PC-9 (cell line): ENCODE measurements at regions not wholly inside any gene's neighbourhood (a gene's known extent, or its start where the extent isn't known, plus 50 kb on each side); places are given as distances from the start of the nearest gene placed in this dataset.

Experiments
- BruUV-seq: library from RNA; stranded (reverse); fragments of 400-500 nt; replicated peaks from 2 replicates; lab custom pipeline; 2021; lab: Mats Ljungman, UMichigan
- CTCF ChIA-PET: fragments of 300-600 bp; sonication (Branson Sonifier 250); formaldehyde crosslinking; loops from one replicate; lab custom pipeline; 2022; ENCODE audit warnings: antibody characterized with exemption; lab: Charles Lee
- POLR2A ChIA-PET: fragments of 300-600 bp; sonication (Branson Sonifier 250); formaldehyde crosslinking; loops from one replicate; lab custom pipeline; 2022; ENCODE audit warnings: antibody characterized with exemption; ENCODE audit not compliant: unreplicated experiment; lab: Charles Lee
- DNase-seq, 2 experiments: peaks; one replicate each; pipeline versions ENCODE4 v3.0.0 to v3.0.0-alpha.2; 2015 to 2022; ENCODE audit warnings: mixed read lengths in 1 of 2
- H2AFZ ChIP-seq: fragments of 200-600 bp; sonication (generic); 2 replicates; pipeline ENCODE4 v1.8.1; 2017; ENCODE audit warnings: antibody characterized with exemption
- H3F3A ChIP-seq: fragments of 200-600 bp; sonication (generic); 2 replicates; pipeline ENCODE4 v1.8.1; 2017; ENCODE audit warnings: antibody characterized with exemption, mild to moderate bottlenecking, low read depth; ENCODE audit not compliant: insufficient read depth
- H3K27ac ChIP-seq: fragments of 200-600 bp; sonication (generic); 2 replicates; pipeline ENCODE4 v1.6.1; 2016; ENCODE audit warnings: mixed run types
- H3K27me3 ChIP-seq: fragments of 200-600 bp; sonication (generic); 2 replicates; pipeline ENCODE4 v1.6.1; 2016; ENCODE audit warnings: low read depth, mixed run types; ENCODE audit not compliant: insufficient read depth
- H3K36me3 ChIP-seq: fragments of 200-600 bp; sonication (generic); 2 replicates; pipeline ENCODE4 v1.6.1; 2016; ENCODE audit warnings: low read depth, mixed run types
- H3K4me1 ChIP-seq: fragments of 200-600 bp; sonication (generic); replicated peaks from 2 replicates; pipeline ENCODE4 v1.6.1; 2016; ENCODE audit warnings: mixed run types; ENCODE audit not compliant: insufficient read depth
- H3K4me2 ChIP-seq: fragments of 200-600 bp; sonication (generic); 2 replicates; pipeline ENCODE4 v1.6.1; 2017; ENCODE audit warnings: mixed run types
- H3K4me3 ChIP-seq: fragments of 200-600 bp; sonication (generic); 2 replicates; pipeline ENCODE4 v1.6.1; 2016; ENCODE audit warnings: mixed run types
- H3K79me2 ChIP-seq: fragments of 200-600 bp; sonication (generic); 2 replicates; pipeline ENCODE4 v1.6.1; 2017; ENCODE audit warnings: low read depth, mixed run types
- H3K9me2 ChIP-seq: fragments of 200-600 bp; sonication (generic); 2 replicates; pipeline ENCODE4 v1.8.1; 2017; ENCODE audit warnings: mild to moderate bottlenecking; ENCODE audit not compliant: insufficient read depth
- H3K9me3 ChIP-seq: fragments of 200-600 bp; sonication (generic); 2 replicates; pipeline ENCODE4 v1.8.1; 2016; ENCODE audit warnings: low read depth; ENCODE audit not compliant: insufficient read depth
- H4K20me1 ChIP-seq: fragments of 200-600 bp; sonication (generic); 2 replicates; pipeline ENCODE4 v1.8.1; 2017; ENCODE audit not compliant: insufficient read depth
- EZH2 ChIP-seq: fragments of 200-600 bp; sonication (generic); IDR thresholded peaks from 2 replicates; pipeline ENCODE4 v1.8.0; 2017; ENCODE audit warnings: antibody characterized with exemption, low read depth
- intact Hi-C: fragments of 100-400 bp; cut with micrococcal nuclease; formaldehyde crosslinking; loops from one replicate; pipeline ENCODE4 v1.10.0; 2022; ENCODE audit not compliant: unreplicated experiment
- TF ChIP-seq, protein P1 (sequence below): fragments of 200-600 bp; sonication (generic); conservative IDR thresholded peaks from 2 replicates; pipeline ENCODE4 v1.6.1; 2017; ENCODE audit warnings: mixed run types, antibody characterized with exemption, mild to moderate bottlenecking, moderate library complexity

DNA sequence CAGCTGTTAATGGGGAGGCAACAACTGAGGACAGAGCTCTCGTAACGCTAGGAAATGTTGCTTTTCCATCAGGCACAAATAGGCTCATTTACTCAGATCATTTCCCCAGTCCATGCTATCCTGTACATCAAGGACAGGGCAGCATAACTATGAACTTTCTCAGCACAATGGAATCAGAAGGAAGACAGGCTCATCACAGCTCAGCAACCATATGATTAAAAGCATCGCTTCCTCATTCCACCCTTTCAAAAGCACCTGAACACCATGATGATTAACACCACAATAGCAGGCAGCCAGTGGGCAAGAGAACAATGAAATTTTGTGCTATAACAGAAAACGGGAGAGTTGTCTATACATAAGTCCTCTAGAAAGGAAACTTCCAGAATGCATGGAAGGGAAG lies 297.8 kb downstream of the ZNF674 start:
- Histone ChIP-seq H3K36me3 (no peaks in the 10 kb centered on the region), H3K27me3 (no peaks in the 10 kb centered on the region), H3K4me2 (no peak overlapping the region), H2AFZ (no peak overlapping the region), H4K20me1 (no peaks in the 10 kb centered on the region), H3F3A (no peaks in the 10 kb centered on the region), H3K9me3 (no peaks in the 10 kb centered on the region), H3K4me1 (no peaks in the 10 kb centered on the region), H3K27ac (no peak overlapping the region), H3K4me3 (no peak overlapping the region), H3K79me2 (no peaks in the 10 kb centered on the region), H3K9me2 (no peaks in the 10 kb centered on the region)
- TF ChIP-seq, protein P1, sequence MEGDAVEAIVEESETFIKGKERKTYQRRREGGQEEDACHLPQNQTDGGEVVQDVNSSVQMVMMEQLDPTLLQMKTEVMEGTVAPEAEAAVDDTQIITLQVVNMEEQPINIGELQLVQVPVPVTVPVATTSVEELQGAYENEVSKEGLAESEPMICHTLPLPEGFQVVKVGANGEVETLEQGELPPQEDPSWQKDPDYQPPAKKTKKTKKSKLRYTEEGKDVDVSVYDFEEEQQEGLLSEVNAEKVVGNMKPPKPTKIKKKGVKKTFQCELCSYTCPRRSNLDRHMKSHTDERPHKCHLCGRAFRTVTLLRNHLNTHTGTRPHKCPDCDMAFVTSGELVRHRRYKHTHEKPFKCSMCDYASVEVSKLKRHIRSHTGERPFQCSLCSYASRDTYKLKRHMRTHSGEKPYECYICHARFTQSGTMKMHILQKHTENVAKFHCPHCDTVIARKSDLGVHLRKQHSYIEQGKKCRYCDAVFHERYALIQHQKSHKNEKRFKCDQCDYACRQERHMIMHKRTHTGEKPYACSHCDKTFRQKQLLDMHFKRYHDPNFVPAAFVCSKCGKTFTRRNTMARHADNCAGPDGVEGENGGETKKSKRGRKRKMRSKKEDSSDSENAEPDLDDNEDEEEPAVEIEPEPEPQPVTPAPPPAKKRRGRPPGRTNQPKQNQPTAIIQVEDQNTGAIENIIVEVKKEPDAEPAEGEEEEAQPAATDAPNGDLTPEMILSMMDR: no peak
- no peak for TF ChIP-seq EZH2
- ChIA-PET POLR2A (no interaction called here), CTCF (no interaction called here)
- no TSS peak for BruUV-seq
- intact Hi-C loops: no loop called here
- DNase-seq: no peak

DNA sequence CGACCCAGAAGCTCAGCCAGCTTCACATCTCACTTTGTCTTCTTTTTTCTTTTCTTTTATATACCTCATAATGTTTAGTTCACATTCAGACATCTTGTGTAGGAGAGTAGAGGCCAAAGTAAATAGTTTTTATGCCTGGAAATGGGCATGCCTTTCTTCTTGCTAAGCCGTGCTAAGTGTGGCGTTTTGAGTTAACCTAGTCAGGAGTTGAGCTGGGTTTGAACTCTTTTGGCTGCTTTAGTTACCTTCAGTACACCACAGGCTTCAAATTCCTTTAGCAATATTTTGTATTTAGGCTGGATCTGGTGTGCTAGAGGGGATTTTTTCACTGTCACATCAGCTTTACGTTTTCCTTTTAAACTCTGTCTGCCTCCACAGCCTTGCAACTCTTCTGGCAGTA lies 300.8 kb downstream of the ZNF674 start:
- H3F3A ChIP-seq: no peaks in the 10 kb centered on the region
- H3K79me2 ChIP-seq: no peaks in the 10 kb centered on the region
- no peaks in the 10 kb centered on the region for H3K9me2 ChIP-seq
- H3K4me3 ChIP-seq: no peak overlapping the region
- BruUV-seq: no TSS peak
- H3K27me3 ChIP-seq: no peaks in the 10 kb centered on the region
- no peak for TF ChIP-seq EZH2
- TF ChIP-seq, protein P1: no peak
- H3K27ac ChIP-seq: no peak overlapping the region
- H3K36me3 ChIP-seq: no peaks in the 10 kb centered on the region
- POLR2A ChIA-PET: no interaction called here
- no peaks in the 10 kb centered on the region for H3K4me1 ChIP-seq
- no peak for DNase-seq
- H2AFZ ChIP-seq: no peak overlapping the region
- H3K4me2 ChIP-seq: no peak overlapping the region
- CTCF ChIA-PET: no interaction called here
- no peaks in the 10 kb centered on the region for H3K9me3 ChIP-seq
- H4K20me1 ChIP-seq: no peaks in the 10 kb centered on the region
- intact Hi-C loops: no loop called here

DNA sequence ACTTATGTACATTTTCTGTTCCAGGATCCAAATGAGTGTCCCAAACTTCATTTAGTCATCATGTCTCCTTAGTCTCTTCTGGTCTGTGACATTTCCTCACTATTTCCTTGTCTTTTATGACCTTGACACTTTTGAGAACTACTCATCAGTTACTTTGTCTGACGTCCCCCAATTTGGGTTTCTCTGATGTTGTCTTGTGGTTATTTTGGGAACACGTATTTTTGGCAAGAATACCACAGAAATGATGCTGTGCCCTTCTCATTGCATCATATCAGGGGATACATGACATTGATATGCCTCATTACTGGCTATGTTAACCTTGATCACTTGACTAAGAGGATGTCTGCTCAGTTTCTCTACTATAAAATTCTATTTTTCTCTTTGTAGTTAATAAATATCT lies 308.8 kb downstream of the ZNF674 start:
- Histone ChIP-seq H3K4me1 (no peaks in the 10 kb centered on the region), H3K9me2 (no peaks in the 10 kb centered on the region), H3K9me3 (no peaks in the 10 kb centered on the region), H3K79me2 (no peaks in the 10 kb centered on the region), H3K36me3 (no peaks in the 10 kb centered on the region), H3K27ac (no peak overlapping the region), H3F3A (no peaks in the 10 kb centered on the region), H4K20me1 (no peaks in the 10 kb centered on the region), H2AFZ (no peak overlapping the region), H3K4me3 (no peak overlapping the region), H3K4me2 (no peak overlapping the region), H3K27me3 (no peaks in the 10 kb centered on the region)
- no TSS peak for BruUV-seq
- ChIA-PET CTCF (no interaction called here), POLR2A (no interaction called here)
- no peak for DNase-seq
- intact Hi-C loops: no loop called here
- TF ChIP-seq EZH2: no peak
- TF ChIP-seq, protein P1: no peak
